HPDE6-E6E7 (cell line): ENCODE measurements at regions not wholly inside any gene's neighbourhood (a gene's known extent, or its start where the extent isn't known, plus 50 kb on each side); places are given as distances from the start of the nearest gene placed in this dataset.
A peak's percentile ranks its signal among the peaks of the same experiment; 100 is the strongest.

Experiments
- DNase-seq: peaks from one replicate; pipeline ENCODE4 v3.0.0; 2011; ENCODE audit warnings: missing footprints; ENCODE audit errors: extremely low spot score

DNA sequence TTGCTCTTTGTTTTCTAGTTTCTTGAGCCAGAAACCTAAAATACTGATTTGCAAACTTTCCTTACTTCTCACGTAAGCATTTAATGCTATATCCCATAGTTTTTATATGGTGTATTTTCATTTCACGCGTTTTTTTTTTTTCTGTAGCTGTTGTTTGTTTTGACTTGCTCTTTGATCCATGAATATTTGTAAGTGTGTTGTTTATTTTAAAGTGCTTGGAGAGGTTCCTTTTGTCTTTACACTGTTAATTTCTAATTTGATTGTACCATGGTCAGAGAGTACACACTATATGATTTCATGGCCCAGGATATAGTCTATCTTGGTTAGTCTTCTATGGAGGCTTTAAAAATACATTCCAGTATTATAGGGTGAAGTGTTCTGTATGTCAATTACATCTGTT lies 84.8 kb upstream of the RNF217 start:
- no peak for DNase-seq

DNA sequence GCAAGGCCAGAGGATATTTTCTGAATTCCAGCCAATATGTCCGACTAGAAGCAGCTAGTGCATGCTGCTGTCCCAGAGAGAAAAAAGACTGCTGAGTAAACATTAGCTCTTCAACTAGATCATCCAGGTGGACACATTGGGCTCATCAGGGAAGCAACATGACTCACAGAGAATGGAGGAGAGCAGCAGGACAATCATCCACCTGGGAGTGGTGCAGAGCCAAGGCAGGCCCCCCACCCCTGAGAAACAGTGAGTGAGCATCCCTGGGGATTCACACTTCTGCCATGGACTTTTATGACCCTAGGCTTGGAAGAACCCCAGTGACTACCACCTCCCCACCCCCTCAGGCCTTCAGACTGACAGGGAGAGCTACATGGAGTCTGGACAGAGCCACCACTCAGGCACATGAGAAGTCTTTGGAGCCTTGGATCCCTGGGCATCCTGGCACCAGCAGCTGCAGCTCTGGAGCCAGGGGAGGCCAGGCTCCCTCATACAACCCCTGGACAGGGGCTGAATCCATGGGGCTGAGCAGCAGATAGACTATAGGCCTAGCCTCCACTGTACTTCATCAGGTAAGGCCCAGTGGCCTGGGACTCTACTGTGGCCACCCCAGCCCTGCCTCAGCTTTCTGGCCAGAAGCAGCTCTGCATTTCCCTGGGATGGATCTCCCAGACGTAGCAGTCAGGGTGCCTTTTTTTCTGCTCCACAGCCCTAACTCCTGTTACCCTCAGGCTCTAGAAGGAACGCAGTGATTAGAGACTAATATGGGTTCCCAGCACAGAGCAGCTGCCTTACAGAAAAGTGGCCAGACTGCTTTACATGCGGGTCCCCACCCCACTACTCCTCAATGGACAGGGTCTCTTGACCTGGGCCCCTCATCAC lies 82.9 kb upstream of the RNF217 start:
- DNase-seq: no peak

DNA sequence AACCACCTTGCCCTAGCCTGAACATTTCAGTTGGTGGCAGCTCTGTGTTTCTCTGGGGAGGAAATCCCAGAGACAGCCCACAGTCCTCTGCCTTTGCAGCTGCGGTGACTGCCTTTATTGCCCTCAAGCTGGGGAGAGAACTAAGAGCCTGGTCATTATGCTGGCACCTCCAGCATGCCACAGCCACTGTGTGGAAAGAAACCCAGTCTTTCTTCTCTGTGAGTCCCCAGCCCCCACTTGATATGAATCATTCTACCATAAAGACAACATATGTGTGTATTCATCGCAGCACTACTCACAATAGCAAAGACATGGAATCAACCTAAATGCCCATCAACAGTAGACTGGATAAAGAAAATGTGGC lies 82.3 kb upstream of the RNF217 start:
- no peak for DNase-seq

DNA sequence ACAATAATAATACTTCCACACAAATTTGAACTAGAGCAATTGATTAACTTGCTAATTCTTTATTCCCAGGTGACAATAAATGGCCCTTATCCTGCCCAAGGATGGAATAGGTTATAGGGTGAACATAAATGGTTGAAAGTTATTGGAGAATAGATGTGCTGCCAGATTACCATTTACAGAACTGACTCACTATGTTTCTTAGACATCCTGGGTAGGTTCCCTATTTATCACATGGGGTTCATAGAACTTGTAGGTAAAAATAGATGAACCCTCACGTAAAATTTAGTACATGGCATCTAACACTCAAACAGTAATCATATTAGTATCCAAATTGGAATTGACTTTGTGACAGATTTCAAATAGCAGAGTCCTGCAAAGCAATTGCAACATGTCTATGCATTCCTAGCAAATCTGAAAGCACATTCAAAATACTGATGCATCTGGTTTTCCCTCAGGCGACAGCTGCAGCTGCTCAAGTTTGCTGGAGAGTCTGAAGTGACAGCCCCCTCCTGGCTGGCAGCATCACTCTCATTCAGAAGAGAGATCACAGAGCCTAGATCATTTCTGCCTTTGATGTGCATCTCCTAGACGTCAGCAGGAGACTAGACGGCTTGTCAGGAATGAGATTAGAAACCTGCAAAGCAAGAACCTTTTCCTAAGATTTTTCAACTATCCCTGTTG lies 80.2 kb upstream of the RNF217 start:
- DNase-seq: peak; percentile 10

DNA sequence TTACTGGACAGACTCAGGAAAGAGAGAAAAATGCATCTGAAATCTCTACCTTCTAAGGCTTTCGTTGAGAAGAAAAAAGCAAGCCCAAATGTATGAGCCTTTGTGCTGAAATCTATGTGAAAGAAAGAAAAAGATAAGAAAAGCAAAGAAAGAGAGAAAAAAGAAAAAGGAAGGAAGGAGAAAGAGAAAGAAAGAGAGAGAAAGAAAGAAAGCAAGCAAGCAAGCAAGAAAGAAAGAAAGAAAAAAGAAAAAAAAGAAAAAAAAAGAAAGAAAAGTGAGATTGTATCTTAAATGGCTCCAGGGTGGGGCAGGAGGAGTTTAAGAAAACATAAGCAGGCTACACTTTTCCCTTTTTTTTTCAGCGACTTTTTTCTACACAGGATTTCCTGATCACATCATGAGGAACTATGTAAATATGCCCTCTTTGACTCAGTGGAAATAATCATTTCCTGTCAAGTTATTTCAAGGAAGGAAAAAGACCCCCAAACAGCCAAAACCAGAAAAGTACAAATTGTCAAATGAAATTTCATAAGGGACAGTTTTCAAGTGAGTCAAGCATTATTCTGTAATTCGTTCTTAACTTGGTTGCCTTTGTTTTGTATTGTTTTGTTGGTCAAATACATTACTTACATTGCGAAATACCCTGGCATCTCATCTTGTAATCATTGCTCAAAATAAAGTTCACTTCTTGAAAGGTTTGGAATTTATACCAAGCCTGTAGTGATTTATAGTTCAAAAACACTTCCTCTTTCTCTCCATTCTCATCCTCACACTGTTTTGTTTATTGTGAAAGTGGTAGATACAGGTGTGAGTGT lies 79.5 kb upstream of the RNF217 start:
- DNase-seq: no peak

DNA sequence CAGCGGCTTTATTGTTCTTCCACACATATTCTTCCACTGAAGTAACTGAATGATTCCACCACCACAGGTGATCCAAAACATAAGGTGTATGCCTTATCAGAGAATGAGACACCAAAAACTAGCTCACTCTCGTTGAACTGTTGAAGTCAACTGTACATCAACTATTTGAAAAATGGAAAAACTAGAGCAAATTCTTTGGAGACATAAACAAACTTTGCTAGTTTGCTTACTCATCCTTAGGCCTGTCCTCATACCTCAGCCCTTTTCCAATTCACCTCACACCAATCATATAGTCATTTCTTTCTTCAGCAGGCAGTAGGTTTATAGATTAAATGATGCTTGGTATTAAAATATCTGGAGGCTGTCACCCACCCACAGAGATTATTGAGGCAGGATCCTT lies 77.1 kb upstream of the RNF217 start:
- no peak for DNase-seq

DNA sequence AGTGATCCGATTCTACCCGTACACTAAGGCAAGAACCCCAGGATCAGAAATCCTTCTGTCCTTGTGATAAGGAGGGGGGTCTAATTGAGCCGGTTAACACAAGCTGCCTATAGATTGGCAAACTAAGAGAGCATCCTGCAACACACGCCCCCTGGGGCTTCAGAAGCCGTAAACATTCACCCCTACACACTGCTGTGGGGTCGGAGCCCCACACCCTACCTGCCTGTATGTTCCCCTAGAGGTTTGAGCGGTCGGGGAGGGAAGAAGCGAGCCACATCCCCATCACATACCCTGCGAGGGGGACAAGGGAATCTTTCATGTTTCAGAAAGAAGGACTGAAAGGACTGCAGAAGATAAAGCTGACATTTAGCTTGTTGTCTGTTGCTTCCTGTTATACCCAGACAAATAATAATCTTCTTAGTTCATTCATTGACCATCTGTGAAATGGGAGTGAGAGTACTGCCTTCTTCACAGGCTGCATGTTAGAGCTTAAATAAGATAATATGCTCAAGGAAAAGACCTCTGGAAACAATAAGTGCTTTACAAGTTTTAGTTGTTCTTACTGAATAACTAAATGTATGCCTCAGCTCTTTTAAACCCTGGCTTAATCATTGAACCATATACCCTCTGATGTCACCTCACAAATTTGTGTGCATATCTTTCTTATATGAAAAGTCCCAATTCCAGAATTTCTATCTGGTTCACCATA lies 74.2 kb upstream of the RNF217 start:
- DNase-seq: no peak

DNA sequence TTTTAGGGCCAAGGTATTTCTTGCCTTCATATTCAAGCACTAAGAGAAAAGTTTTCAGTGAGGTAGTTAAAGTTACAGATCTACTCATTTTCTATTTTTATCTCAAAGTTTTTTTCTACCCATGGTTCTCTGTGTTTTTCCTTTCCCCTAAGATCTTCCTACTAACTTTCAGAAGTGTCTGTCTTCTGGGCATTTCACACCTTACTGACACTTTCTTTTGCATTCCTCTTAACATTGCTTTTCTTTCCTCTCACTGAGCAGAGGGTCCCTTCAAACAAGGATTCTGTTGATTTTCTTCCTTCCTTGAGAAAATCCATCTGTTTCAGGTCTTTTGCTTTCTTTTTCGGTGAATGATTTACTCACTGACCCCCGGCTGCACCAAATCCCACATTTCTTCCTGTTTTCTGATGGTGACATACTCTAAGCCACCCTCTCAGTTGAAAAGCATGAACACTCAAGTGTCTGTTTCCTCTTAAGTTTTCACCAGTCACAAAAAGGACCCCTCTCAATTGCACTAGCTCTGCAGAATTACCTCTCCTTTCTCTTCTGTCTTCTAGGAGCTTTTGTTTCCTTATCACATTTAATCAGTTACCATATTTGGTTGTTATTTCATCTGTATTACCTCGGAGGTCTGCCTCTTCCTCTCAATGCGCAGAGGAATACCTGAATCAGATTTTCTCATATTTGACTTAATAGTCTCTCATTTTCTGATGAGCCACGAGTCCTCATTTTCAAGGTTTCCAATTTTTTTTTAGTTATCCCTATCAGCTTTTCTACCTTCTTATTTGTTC lies 73.5 kb upstream of the RNF217 start:
- no peak for DNase-seq

DNA sequence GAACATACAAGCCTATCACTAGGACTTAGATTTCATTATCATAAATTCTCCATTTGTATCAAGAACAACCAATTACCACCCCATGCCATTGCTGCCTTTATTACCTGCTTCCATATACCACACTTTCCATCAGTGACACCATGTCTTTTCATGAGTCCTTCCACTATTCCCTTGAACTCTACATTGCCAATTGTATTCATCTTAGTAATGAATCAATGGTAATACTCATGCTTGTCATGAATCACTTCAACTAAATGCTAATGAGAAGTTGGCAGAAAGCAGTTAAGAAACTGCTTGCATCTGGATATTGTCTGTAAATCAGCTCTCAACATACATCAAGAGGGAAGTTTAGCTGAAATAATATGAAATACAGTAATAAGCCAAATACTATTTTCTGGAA lies 61.2 kb upstream of the RNF217 start:
- DNase-seq: no peak

DNA sequence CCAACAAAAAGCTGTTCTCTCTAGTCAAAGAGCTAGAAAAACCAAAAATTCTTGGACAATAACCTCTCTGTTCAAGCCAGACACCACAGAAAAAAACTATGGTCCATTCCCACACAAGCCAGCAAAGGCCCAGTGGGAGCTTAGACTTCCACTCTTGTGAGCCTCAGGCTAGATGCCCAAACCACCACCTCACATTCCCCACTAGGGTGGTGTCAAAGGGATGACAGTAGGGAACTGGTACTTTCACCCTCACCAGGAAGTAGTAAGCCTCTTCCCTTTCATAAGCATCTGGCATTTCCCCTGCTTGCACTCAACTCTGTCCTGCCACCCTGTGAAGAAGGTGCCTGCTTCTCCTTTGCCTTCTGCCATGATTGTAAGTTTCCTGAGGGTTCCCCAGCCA lies 58.4 kb upstream of the RNF217 start:
- DNase-seq: no peak

DNA sequence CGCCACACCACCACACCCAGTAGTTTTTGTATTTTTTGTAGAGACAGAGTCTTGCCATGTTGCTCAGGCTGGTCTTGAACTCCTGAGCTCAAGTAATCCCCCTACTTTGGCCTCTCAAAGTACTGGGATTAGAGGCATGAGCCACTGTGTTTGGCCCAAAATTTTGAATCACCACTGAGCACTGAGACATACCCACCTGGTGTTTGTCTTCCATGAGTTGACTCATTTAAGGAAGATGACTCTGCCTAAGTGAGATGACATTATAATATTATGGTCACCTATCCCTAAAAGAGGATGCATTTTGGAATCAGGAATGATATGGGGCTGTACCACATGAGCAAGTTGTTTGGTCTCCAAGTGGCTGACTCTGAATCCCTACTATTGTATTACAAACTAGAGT lies 54.6 kb upstream of the RNF217 start:
- no peak for DNase-seq
